HEK293 (cell line): ENCODE measurements at regions not wholly inside any gene's neighbourhood (a gene's known extent, or its start where the extent isn't known, plus 50 kb on each side); places are given as distances from the start of the nearest gene placed in this dataset.

Experiments used
- CTCF ChIA-PET: fragments of 350-600 bp; formaldehyde crosslinking; extraction: SDS; loops from one replicate; lab custom pipeline; 2021; ENCODE audit warnings: antibody characterized with exemption; lab: Yijun Ruan, JAX
- POLR2A ChIA-PET: fragments of 300-600 bp; formaldehyde crosslinking; extraction: SDS; loops from one replicate; lab custom pipeline; 2020; ENCODE audit warnings: antibody characterized with exemption, inconsistent platforms; lab: Yijun Ruan, JAX
- H3K27ac ChIP-seq: fragments of 200-500 bp; sonication (Bioruptor generic); 2 replicates; pipeline ENCODE4 v1.5.1; 2014; ENCODE audit warnings: low read depth, low read length, control low read depth, inconsistent platforms; ENCODE audit errors: extremely low read depth
- H3K36me3 ChIP-seq, 2 experiments: fragments of 200-500 bp in 1 of 2; sonication (Bioruptor generic) in 1 of 2; 1 replicate in 1 of 2; 2 replicates in 1 of 2; pipeline ENCODE4 v1.5.1; 2014 to 2017; ENCODE audit warnings: inconsistent platforms in 2 of 2, low read length in 2 of 2; ENCODE audit not compliant: control insufficient read depth in 2 of 2, insufficient read depth in 1 of 2
- H3K4me1 ChIP-seq: fragments of 200-500 bp; sonication (Bioruptor generic); 2 replicates; pipeline ENCODE4 v1.5.1; 2014; ENCODE audit warnings: mild to moderate bottlenecking, low read length, inconsistent platforms; ENCODE audit not compliant: control insufficient read depth, insufficient read depth
- H3K4me3 ChIP-seq: 2 replicates; pipeline ENCODE4 v1.5.1; 2011; ENCODE audit warnings: low read depth, mild to moderate bottlenecking, control low read depth, low read length, moderate library complexity
- H3K9me3 ChIP-seq: fragments of 200-500 bp; sonication (Bioruptor generic); 2 replicates; pipeline ENCODE4 v1.5.1; 2014; ENCODE audit warnings: low read depth, low read length, inconsistent platforms; ENCODE audit not compliant: control insufficient read depth, insufficient read depth
- HIC1 ChIP-seq: fragments of 450-650 bp; formaldehyde crosslinking; IDR thresholded peaks from 2 replicates; pipeline ENCODE4 v1.5.1; 2016; ENCODE audit warnings: missing biosample characterization, missing genetic modification characterization
- KLF9 ChIP-seq: fragments of 450-650 bp; formaldehyde crosslinking; IDR thresholded peaks from 2 replicates; pipeline ENCODE4 v1.5.1; 2016; ENCODE audit warnings: missing biosample characterization, missing genetic modification characterization, low read depth
- PRDM4 ChIP-seq: fragments of 450-650 bp; formaldehyde crosslinking; IDR thresholded peaks from 2 replicates; pipeline ENCODE4 v1.5.1; 2017; ENCODE audit warnings: missing biosample characterization, missing genetic modification characterization
- TCF7L2 ChIP-seq: IDR thresholded peaks from 2 replicates; pipeline ENCODE4 v1.6.1; 2011; ENCODE audit warnings: low read depth, mild to moderate bottlenecking, inconsistent platforms, low read length, moderate library complexity, borderline replicate concordance
- YY2 ChIP-seq: fragments of 450-650 bp; formaldehyde crosslinking; IDR thresholded peaks from 2 replicates; pipeline ENCODE4 v1.5.1; 2016; ENCODE audit warnings: missing biosample characterization, missing genetic modification characterization
- ZNF148 ChIP-seq: fragments of 450-650 bp; formaldehyde crosslinking; IDR thresholded peaks from 2 replicates; pipeline ENCODE4 v1.5.0; 2017; ENCODE audit warnings: missing biosample characterization, missing genetic modification characterization, borderline replicate concordance
- ZNF155 ChIP-seq: fragments of 450-650 bp; formaldehyde crosslinking; IDR thresholded peaks from 2 replicates; pipeline ENCODE4 v1.5.1; 2016; ENCODE audit warnings: missing biosample characterization, missing genetic modification characterization
- ZNF398 ChIP-seq: fragments of 450-650 bp; formaldehyde crosslinking; IDR thresholded peaks from 2 replicates; pipeline ENCODE4 v1.5.1; 2017; ENCODE audit warnings: missing biosample characterization, missing genetic modification characterization
- ZNF561 ChIP-seq: fragments of 450-650 bp; IDR thresholded peaks from 2 replicates; pipeline ENCODE4 v1.5.1; 2018; ENCODE audit warnings: missing biosample characterization, missing genetic modification characterization, borderline replicate concordance
- ZNF692 ChIP-seq: fragments of 450-650 bp; formaldehyde crosslinking; IDR thresholded peaks from 2 replicates; pipeline ENCODE4 v1.5.1; 2016; ENCODE audit warnings: missing biosample characterization, missing genetic modification characterization
- ZNF707 ChIP-seq: fragments of 450-650 bp; formaldehyde crosslinking; IDR thresholded peaks from 2 replicates; pipeline ENCODE4 v1.5.1; 2016; ENCODE audit warnings: missing biosample characterization, missing genetic modification characterization
- ZSCAN18 ChIP-seq: fragments of 450-650 bp; formaldehyde crosslinking; IDR thresholded peaks from 2 replicates; pipeline ENCODE4 v1.5.1; 2016; ENCODE audit warnings: missing biosample characterization, missing genetic modification characterization

GRCh38 chr1:212500983-212501382, 68.3 kb downstream of the NENF start:
- ChIA-PET POLR2A (no interaction called here), CTCF (no interaction called here)
- no peak overlapping the region for H3K27ac ChIP-seq
- no peaks in the 10 kb centered on the region for H3K9me3 ChIP-seq
- TF ChIP-seq ZNF155 (tag by site-specific recombination) (no peak), ZSCAN18 (tag by site-specific recombination) (no peak), KLF9 (tag by site-specific recombination) (no peak), YY2 (tag by site-specific recombination) (no peak), ZNF398 (tag by site-specific recombination) (no peak)
- H3K36me3 ChIP-seq = no peaks in the 10 kb centered on the region
- no peak overlapping the region for H3K4me3 ChIP-seq
- H3K4me1 ChIP-seq = no peaks in the 10 kb centered on the region

GRCh38 chr1:212503714-212504113, 71.0 kb downstream of the NENF start:
- ChIA-PET CTCF (interaction anchor here (0.9 to 1.3 kb wide), 2 partner anchors 25 to 47 kb away, joined by 3 read pairs; no protein-coding TSS in a partner anchor), POLR2A (no interaction called here)

More at GRCh38 chr1:212503714-212504113, 71.0 kb downstream of the NENF start:
- Histone ChIP-seq H3K27ac (no peak overlapping the region), H3K4me1 (no peaks in the 10 kb centered on the region), H3K9me3 (no peaks in the 10 kb centered on the region), H3K4me3 (no peak overlapping the region), H3K36me3 (no peaks in the 10 kb centered on the region)
- TF ChIP-seq ZNF692 = no peak
- TF ChIP-seq HIC1 (tag by site-specific recombination) = no peak
- no peak for TF ChIP-seq PRDM4 (tag by site-specific recombination)
- TF ChIP-seq TCF7L2 = no peak
- TF ChIP-seq ZNF561 (tag by site-specific recombination) = no peak
- TF ChIP-seq ZNF707 (tag by site-specific recombination) = no peak
- no peak for TF ChIP-seq ZNF148 (tag by site-specific recombination)
